ENCODE measurements at regions not wholly inside any gene's neighbourhood (a gene's known extent, or its start where the extent isn't known, plus 50 kb on each side); places are given as distances from the start of the nearest gene placed in this dataset.
"Not testable (repeated sequence)": the region's sequence is repeated elsewhere in the genome, so short reads cannot be mapped to it uniquely, and the experiment has no call there.

DNA sequence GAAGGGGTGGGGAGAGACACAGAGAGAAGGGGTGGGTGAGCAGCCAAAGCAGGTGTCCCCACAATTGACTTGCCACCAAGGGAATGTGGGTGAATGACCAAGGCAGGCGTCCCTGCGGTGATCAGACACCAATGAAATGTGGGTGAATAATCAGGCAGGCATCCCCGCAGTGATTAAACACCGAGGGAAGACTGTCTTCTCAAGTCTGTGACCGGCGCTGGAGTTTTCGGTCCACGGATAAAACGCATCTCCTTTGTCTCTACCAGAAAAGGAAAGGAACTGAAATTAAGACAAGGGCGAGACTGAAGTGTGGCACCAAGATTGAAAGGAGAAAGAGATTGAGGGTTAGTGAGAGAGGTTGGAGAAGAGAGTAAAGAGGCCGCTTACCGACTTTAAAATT lies 90.0 kb upstream of the NUDT6 start:
- TF ChIP-seq, protein P1, sequence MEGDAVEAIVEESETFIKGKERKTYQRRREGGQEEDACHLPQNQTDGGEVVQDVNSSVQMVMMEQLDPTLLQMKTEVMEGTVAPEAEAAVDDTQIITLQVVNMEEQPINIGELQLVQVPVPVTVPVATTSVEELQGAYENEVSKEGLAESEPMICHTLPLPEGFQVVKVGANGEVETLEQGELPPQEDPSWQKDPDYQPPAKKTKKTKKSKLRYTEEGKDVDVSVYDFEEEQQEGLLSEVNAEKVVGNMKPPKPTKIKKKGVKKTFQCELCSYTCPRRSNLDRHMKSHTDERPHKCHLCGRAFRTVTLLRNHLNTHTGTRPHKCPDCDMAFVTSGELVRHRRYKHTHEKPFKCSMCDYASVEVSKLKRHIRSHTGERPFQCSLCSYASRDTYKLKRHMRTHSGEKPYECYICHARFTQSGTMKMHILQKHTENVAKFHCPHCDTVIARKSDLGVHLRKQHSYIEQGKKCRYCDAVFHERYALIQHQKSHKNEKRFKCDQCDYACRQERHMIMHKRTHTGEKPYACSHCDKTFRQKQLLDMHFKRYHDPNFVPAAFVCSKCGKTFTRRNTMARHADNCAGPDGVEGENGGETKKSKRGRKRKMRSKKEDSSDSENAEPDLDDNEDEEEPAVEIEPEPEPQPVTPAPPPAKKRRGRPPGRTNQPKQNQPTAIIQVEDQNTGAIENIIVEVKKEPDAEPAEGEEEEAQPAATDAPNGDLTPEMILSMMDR (IDR thresholded peaks at IDR 0.05), result not testable (repeated sequence)
- TF ChIP-seq POLR2A (IDR thresholded peaks at IDR 0.05), result not testable (repeated sequence)

All from adrenal gland (tissue), 5 donors.